ENCODE measurements at regions not wholly inside any gene's neighbourhood (a gene's known extent, or its start where the extent isn't known, plus 50 kb on each side); places are given as distances from the start of the nearest gene placed in this dataset.

GRCh38 chr9:21674894-21675293 is 127.5 kb upstream of the MTAP start:
- no peak for DNase-seq
- H3K27ac ChIP-seq, result no peak overlapping the region
- H3K27me3 ChIP-seq, result no peaks in the 10 kb centered on the region
- no peaks in the 10 kb centered on the region for H3K9me3 ChIP-seq
- no peak overlapping the region for H3K4me3 ChIP-seq
- no peaks in the 10 kb centered on the region for H3K4me1 ChIP-seq
- TF ChIP-seq POLR2A (IDR thresholded peaks at IDR 0.05), result no peak
- no peak for TF ChIP-seq CTCF (IDR thresholded peaks at IDR 0.05)
- no peaks in the 10 kb centered on the region for H3K36me3 ChIP-seq

- no peaks in the 10 kb centered on the region for H3K36me3 ChIP-seq
- TF ChIP-seq CTCF (IDR thresholded peaks at IDR 0.05) (no peak), POLR2A (IDR thresholded peaks at IDR 0.05) (no peak)
- DNase-seq, result no peak
Observed at GRCh38 chr9:21677387-21677786, 125.0 kb upstream of the MTAP start.

GRCh38 chr9:21677834-21678233 is 124.6 kb upstream of the MTAP start:
- TF ChIP-seq POLR2A (IDR thresholded peaks at IDR 0.05), result no peak
- TF ChIP-seq CTCF (IDR thresholded peaks at IDR 0.05), result no peak
- Histone ChIP-seq H3K27ac (no peak overlapping the region), H3K27me3 (no peaks in the 10 kb centered on the region), H3K36me3 (no peaks in the 10 kb centered on the region), H3K9me3 (no peaks in the 10 kb centered on the region), H3K4me3 (no peak overlapping the region), H3K4me1 (no peaks in the 10 kb centered on the region)
- DNase-seq, result no peak

More at GRCh38 chr9:21677387-21677786, 125.0 kb upstream of the MTAP start:
- no peak overlapping the region for H3K27ac ChIP-seq
- no peaks in the 10 kb centered on the region for H3K4me1 ChIP-seq
- H3K9me3 ChIP-seq, result no peaks in the 10 kb centered on the region
- H3K4me3 ChIP-seq, result no peak overlapping the region
- H3K27me3 ChIP-seq, result no peaks in the 10 kb centered on the region

- no peak overlapping the region for H3K27ac ChIP-seq
- no peak for TF ChIP-seq POLR2A (IDR thresholded peaks at IDR 0.05)
- no peak for TF ChIP-seq CTCF (IDR thresholded peaks at IDR 0.05)
- H3K4me1 ChIP-seq, result no peaks in the 10 kb centered on the region
- no peak for DNase-seq
- no peak overlapping the region for H3K4me3 ChIP-seq
- H3K9me3 ChIP-seq, result no peaks in the 10 kb centered on the region
- no peaks in the 10 kb centered on the region for H3K36me3 ChIP-seq
- no peaks in the 10 kb centered on the region for H3K27me3 ChIP-seq
Observed at GRCh38 chr9:21679432-21679831, 123.0 kb upstream of the MTAP start.

- TF ChIP-seq POLR2A (IDR thresholded peaks at IDR 0.05) (no peak), CTCF (IDR thresholded peaks at IDR 0.05) (no peak)
- Histone ChIP-seq H3K27ac (no peak overlapping the region), H3K36me3 (no peaks in the 10 kb centered on the region), H3K4me3 (no peak overlapping the region), H3K9me3 (no peaks in the 10 kb centered on the region), H3K4me1 (peaks cover 0 to 4% (median 0%) of the 10 kb centered on the region in 4 donors), H3K27me3 (no peaks in the 10 kb centered on the region)
- no peak for DNase-seq
Observed at GRCh38 chr9:21680590-21680989, 121.8 kb upstream of the MTAP start.

- no peaks in the 10 kb centered on the region for H3K9me3 ChIP-seq
- H3K4me3 ChIP-seq, result no peak overlapping the region
- H3K4me1 ChIP-seq, result peaks cover 0 to 4% (median 0%) of the 10 kb centered on the region in 4 donors
- H3K36me3 ChIP-seq, result no peaks in the 10 kb centered on the region
- no peak for DNase-seq
- TF ChIP-seq CTCF (IDR thresholded peaks at IDR 0.05) (no peak), POLR2A (IDR thresholded peaks at IDR 0.05) (no peak)
- no peak overlapping the region for H3K27ac ChIP-seq
- H3K27me3 ChIP-seq, result no peaks in the 10 kb centered on the region
Observed at GRCh38 chr9:21681641-21682040, 120.8 kb upstream of the MTAP start.
